GM12874 (cell line): ENCODE measurements at regions not wholly inside any gene's neighbourhood (a gene's known extent, or its start where the extent isn't known, plus 50 kb on each side); places are given as distances from the start of the nearest gene placed in this dataset.

Experiments used
- TF ChIP-seq, protein P1 (sequence below): IDR thresholded peaks from 2 replicates; pipeline ENCODE4 v1.5.1; 2011; ENCODE audit warnings: low read depth, mild to moderate bottlenecking, control low read depth, low read length, moderate library complexity; ENCODE audit not compliant: insufficient read depth

DNA sequence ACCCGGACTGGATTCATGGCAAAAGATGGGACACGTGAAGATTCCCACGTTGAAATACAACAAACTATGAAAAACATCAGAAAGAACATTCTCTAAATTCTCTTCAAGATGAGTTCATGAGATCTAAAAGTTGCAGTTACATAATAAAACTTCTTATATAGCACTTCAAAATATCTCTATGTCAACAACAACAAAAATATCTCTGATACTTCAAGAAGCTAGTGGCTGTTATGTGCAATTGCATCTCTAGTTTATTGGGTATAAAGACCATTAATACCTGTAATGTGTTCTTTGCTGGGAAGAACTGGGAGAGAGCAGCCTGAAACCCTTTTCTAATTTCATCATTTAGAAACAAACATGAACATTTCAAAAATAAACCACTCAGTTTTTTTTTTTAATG, 69.2 kb upstream of the RGS6 start:
- TF ChIP-seq, protein P1, sequence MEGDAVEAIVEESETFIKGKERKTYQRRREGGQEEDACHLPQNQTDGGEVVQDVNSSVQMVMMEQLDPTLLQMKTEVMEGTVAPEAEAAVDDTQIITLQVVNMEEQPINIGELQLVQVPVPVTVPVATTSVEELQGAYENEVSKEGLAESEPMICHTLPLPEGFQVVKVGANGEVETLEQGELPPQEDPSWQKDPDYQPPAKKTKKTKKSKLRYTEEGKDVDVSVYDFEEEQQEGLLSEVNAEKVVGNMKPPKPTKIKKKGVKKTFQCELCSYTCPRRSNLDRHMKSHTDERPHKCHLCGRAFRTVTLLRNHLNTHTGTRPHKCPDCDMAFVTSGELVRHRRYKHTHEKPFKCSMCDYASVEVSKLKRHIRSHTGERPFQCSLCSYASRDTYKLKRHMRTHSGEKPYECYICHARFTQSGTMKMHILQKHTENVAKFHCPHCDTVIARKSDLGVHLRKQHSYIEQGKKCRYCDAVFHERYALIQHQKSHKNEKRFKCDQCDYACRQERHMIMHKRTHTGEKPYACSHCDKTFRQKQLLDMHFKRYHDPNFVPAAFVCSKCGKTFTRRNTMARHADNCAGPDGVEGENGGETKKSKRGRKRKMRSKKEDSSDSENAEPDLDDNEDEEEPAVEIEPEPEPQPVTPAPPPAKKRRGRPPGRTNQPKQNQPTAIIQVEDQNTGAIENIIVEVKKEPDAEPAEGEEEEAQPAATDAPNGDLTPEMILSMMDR, result no peak

DNA sequence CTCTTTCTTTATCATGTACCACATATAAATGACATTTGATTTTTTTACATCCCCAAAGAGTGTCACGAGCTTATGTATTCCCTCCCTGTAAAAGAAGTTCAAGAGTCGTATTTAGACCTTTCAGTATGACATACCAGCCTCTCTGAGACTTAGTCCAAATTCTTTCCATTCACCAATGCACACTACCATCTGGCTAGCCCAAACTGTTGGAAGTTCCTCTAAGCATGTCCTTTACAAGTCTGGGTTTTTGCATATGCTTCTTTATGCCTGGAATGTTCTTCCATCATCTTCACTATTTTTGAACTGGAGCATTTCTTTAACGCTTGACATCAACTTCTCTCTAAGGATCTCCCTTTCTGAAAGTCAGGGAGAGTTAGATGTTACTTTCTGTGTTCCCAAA, 68.5 kb upstream of the RGS6 start:
- TF ChIP-seq, protein P1, result no peak
